OCI-LY3 (cell line): ENCODE measurements at regions not wholly inside any gene's neighbourhood (a gene's known extent, or its start where the extent isn't known, plus 50 kb on each side); places are given as distances from the start of the nearest gene placed in this dataset.

ENCODE experiments used
- H2AFZ ChIP-seq: fragments of 200-600, 300-600 bp; shearing (Covaris generic); 2 replicates; pipeline ENCODE4 v1.6.0; 2014; ENCODE audit warnings: antibody characterized with exemption, low read depth, low read length
- H3K27ac ChIP-seq: fragments of 200-600, 300-600 bp; sonication (generic); 2 replicates; pipeline ENCODE4 v1.5.1; 2014; ENCODE audit warnings: mild to moderate bottlenecking, low read length, moderate library complexity, mixed read lengths
- H3K27me3 ChIP-seq: fragments of 200-600, 300-600 bp; sonication (generic); 2 replicates; pipeline ENCODE4 v1.6.1; 2014; ENCODE audit warnings: low read depth, low read length, mixed read lengths
- H3K36me3 ChIP-seq: fragments of 200-600, 300-600 bp; sonication (generic); replicated peaks from 2 replicates; pipeline ENCODE3; 2014; ENCODE audit warnings: low read depth, low read length, mixed read lengths
- H3K4me1 ChIP-seq: fragments of 300-600, 200-600 bp; sonication (generic); 2 replicates; pipeline ENCODE4 v1.6.1; 2014; ENCODE audit warnings: low read length, mixed read lengths
- H3K4me2 ChIP-seq: fragments of 200-600, 300-600 bp; sonication (generic); 2 replicates; pipeline ENCODE4 v1.6.1; 2014; ENCODE audit warnings: low read length, mixed read lengths
- H3K4me3 ChIP-seq: fragments of 300-600, 200-600 bp; sonication (generic); 2 replicates; pipeline ENCODE4 v1.5.1; 2014; ENCODE audit warnings: antibody characterized with exemption, mild to moderate bottlenecking, low read length, moderate library complexity
- H3K79me2 ChIP-seq: fragments of 300-600, 200-600 bp; shearing (Covaris generic); 2 replicates; pipeline ENCODE4 v1.6.1; 2014; ENCODE audit warnings: mild to moderate bottlenecking, low read length, mixed read lengths
- H3K9ac ChIP-seq: fragments of 300-600, 200-600 bp; shearing (Covaris generic); 2 replicates; pipeline ENCODE4 v1.6.0; 2014; ENCODE audit warnings: mild to moderate bottlenecking, low read length, moderate library complexity
- H3K9me3 ChIP-seq: fragments of 200-600, 300-600 bp; shearing (Covaris generic); 2 replicates; pipeline ENCODE4 v1.6.1; 2014; ENCODE audit warnings: low read length, mixed read lengths; ENCODE audit not compliant: insufficient read depth
- H4K20me1 ChIP-seq: fragments of 200-600, 300-600 bp; sonication (generic); 2 replicates; pipeline ENCODE4 v1.6.1; 2016; ENCODE audit warnings: low read length, mixed read lengths; ENCODE audit not compliant: insufficient read depth
- EZH2phosphoT487 ChIP-seq: fragments of 200-600 bp; shearing (Covaris generic); IDR thresholded peaks from 2 replicates; pipeline ENCODE4 v1.6.1; 2018; ENCODE audit warnings: antibody characterized with exemption, mixed run types, low read depth
- TF ChIP-seq, protein P1 (sequence below): fragments of 200-600, 300-600 bp; sonication (generic); IDR thresholded peaks from 2 replicates; pipeline ENCODE4 v1.5.1; 2014; ENCODE audit warnings: antibody characterized with exemption, low read length, low read depth

GRCh38 chr20:17158701-17159100, 68.1 kb upstream of the PCSK2 start:
- Histone ChIP-seq H3K4me3 (no peak overlapping the region), H3K4me1 (no peaks in the 10 kb centered on the region), H3K79me2 (no peaks in the 10 kb centered on the region), H4K20me1 (no peaks in the 10 kb centered on the region), H3K9ac (no peak overlapping the region), H3K27ac (no peak overlapping the region), H3K36me3 (no peaks in the 10 kb centered on the region), H2AFZ (no peak overlapping the region), H3K27me3 (peaks cover 17% of the 10 kb centered on the region; the same call in 1 of the 2 replicates), H3K4me2 (no peak overlapping the region), H3K9me3 (no peaks in the 10 kb centered on the region)
- TF ChIP-seq, protein P1, sequence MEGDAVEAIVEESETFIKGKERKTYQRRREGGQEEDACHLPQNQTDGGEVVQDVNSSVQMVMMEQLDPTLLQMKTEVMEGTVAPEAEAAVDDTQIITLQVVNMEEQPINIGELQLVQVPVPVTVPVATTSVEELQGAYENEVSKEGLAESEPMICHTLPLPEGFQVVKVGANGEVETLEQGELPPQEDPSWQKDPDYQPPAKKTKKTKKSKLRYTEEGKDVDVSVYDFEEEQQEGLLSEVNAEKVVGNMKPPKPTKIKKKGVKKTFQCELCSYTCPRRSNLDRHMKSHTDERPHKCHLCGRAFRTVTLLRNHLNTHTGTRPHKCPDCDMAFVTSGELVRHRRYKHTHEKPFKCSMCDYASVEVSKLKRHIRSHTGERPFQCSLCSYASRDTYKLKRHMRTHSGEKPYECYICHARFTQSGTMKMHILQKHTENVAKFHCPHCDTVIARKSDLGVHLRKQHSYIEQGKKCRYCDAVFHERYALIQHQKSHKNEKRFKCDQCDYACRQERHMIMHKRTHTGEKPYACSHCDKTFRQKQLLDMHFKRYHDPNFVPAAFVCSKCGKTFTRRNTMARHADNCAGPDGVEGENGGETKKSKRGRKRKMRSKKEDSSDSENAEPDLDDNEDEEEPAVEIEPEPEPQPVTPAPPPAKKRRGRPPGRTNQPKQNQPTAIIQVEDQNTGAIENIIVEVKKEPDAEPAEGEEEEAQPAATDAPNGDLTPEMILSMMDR: no peak
- no peak for TF ChIP-seq EZH2phosphoT487

DNA sequence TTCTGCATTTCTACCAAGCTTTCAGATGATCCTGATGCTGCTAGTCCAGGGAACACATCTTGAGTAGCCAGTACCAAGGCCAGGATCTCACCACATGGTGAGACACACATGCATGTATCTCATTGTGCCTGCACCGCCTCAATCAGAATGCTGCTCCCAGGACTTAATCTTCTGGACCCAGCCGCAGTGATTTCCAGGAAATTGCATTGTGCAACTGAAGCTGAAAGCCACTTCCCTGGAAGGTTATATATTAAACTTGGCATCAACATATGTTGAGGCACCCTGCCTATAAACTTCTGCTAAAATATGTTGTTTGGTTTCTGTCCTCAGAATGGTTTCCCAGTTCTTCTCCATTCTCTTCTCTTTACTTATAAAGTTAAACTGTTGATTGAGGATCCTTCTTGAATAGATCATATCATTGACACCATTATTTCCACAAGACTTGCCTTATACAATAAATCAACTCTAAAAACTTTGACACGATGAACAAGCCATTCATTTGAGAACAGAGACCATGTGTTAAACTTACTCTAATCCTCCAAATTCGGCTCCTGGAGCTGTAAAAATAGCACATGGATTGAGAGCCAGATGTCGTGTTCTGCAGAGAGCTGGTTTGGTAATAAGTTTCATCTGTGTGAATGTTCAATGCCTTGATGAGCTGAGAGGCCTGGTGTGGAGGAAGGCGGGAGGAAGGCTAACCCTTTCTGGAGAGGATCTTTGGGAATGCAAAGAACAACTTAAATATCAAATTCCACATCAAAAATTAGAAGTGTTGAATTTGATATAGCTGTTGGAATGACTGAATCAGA, 65.0 kb upstream of the PCSK2 start:
- no peaks in the 10 kb centered on the region for H3K4me1 ChIP-seq
- TF ChIP-seq, protein P1: no peak
- no peak for TF ChIP-seq EZH2phosphoT487
- H3K4me2 ChIP-seq: no peak overlapping the region
- no peaks in the 10 kb centered on the region for H3K79me2 ChIP-seq
- no peak overlapping the region for H2AFZ ChIP-seq
- H3K36me3 ChIP-seq: no peaks in the 10 kb centered on the region
- no peak overlapping the region for H3K4me3 ChIP-seq
- peaks cover 19% of the 10 kb centered on the region; the same call in 1 of the 2 replicates for H3K27me3 ChIP-seq
- no peaks in the 10 kb centered on the region for H4K20me1 ChIP-seq
- no peak overlapping the region for H3K9ac ChIP-seq
- H3K9me3 ChIP-seq: no peaks in the 10 kb centered on the region
- H3K27ac ChIP-seq: no peak overlapping the region

GRCh38 chr20:17168026-17168612, 58.7 kb upstream of the PCSK2 start:
- Histone ChIP-seq H3K9me3 (no peaks in the 10 kb centered on the region), H4K20me1 (no peaks in the 10 kb centered on the region), H3K4me3 (no peak overlapping the region), H3K36me3 (no peaks in the 10 kb centered on the region), H3K9ac (no peak overlapping the region), H3K27ac (no peak overlapping the region), H2AFZ (no peak overlapping the region), H3K4me1 (no peaks in the 10 kb centered on the region), H3K27me3 (peaks cover 20% of the 10 kb centered on the region; the same call in 1 of the 2 replicates), H3K4me2 (no peak overlapping the region), H3K79me2 (no peaks in the 10 kb centered on the region)
- TF ChIP-seq EZH2phosphoT487: no peak
- TF ChIP-seq, protein P1: no peak

DNA sequence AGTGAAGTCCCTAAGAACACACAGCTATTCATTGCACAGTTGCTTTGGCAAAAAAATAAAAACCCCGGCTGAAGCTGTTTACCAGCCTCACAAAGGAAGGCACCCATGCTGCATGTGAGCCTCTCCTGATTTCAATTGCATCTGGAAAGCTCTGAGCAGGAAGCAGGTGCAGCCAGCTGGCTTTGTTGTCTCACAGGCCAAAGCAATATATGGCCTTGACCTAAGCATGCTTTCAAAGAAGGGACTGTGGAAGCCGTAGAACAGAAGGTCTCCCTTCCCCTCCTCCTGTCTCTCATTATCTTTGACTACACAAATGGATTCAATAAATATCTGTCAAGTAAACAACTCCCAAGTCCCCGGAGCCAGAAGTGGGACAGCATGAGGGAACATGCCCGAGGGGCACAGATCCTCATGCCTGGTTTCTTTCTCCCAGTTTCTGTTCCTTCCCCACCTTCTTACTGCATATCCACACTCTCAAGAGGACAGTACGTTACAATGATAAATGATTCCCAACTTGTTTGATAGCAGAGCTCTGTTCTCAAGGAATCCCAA, 57.2 kb upstream of the PCSK2 start:
- H2AFZ ChIP-seq: no peak overlapping the region
- no peak overlapping the region for H3K4me2 ChIP-seq
- no peak overlapping the region for H3K27ac ChIP-seq

More for the DNA sequence above, 57.2 kb upstream of the PCSK2 start:
- no peaks in the 10 kb centered on the region for H3K4me1 ChIP-seq
- no peaks in the 10 kb centered on the region for H4K20me1 ChIP-seq
- H3K79me2 ChIP-seq: no peaks in the 10 kb centered on the region
- no peaks in the 10 kb centered on the region for H3K9me3 ChIP-seq
- TF ChIP-seq, protein P1: no peak
- no peak for TF ChIP-seq EZH2phosphoT487
- H3K9ac ChIP-seq: no peak overlapping the region
- no peak overlapping the region for H3K4me3 ChIP-seq
- H3K27me3 ChIP-seq: peaks cover 24% of the 10 kb centered on the region; the same call in 1 of the 2 replicates
- no peaks in the 10 kb centered on the region for H3K36me3 ChIP-seq
